ENCODE measurements at regions not wholly inside any gene's neighbourhood (a gene's known extent, or its start where the extent isn't known, plus 50 kb on each side); places are given as distances from the start of the nearest gene placed in this dataset.

DNA sequence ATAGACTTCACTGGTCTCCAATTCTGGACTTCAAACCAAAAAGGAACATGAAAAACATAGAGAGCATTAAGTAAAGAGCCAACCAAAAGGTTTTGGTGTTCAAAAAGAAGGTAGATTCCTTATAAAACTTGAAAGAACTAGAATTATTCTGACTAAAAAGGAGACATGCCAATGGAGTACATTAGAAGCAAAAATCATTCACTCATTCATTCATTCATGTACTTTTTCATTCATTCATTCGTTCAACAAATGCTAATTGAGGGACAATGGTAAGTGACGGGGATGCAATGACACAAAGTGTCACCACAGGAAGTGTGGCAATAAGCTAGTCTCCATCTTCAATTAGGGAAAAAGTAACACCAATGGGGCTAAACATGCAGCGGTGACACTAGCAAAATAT, 181.0 kb upstream of the ATP11B start:
- DNase-seq (ENCODE audit: low spot score): no peak
- TF ChIP-seq, protein P1, sequence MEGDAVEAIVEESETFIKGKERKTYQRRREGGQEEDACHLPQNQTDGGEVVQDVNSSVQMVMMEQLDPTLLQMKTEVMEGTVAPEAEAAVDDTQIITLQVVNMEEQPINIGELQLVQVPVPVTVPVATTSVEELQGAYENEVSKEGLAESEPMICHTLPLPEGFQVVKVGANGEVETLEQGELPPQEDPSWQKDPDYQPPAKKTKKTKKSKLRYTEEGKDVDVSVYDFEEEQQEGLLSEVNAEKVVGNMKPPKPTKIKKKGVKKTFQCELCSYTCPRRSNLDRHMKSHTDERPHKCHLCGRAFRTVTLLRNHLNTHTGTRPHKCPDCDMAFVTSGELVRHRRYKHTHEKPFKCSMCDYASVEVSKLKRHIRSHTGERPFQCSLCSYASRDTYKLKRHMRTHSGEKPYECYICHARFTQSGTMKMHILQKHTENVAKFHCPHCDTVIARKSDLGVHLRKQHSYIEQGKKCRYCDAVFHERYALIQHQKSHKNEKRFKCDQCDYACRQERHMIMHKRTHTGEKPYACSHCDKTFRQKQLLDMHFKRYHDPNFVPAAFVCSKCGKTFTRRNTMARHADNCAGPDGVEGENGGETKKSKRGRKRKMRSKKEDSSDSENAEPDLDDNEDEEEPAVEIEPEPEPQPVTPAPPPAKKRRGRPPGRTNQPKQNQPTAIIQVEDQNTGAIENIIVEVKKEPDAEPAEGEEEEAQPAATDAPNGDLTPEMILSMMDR (IDR thresholded peaks at IDR 0.05; ENCODE audit: borderline replicate concordance, control extremely low read depth, extremely low read depth, insufficient read depth, missing control alignments): no peak
- in situ Hi-C loops (cut with MboI; ENCODE audit: low sequenced_read_pairs, unreplicated experiment): no loop called here

GRCh38 chr3:182617500-182617899, 175.8 kb upstream of the ATP11B start:
- in situ Hi-C loops (cut with MboI; ENCODE audit: low sequenced_read_pairs, unreplicated experiment): no loop called here
- TF ChIP-seq, protein P1 (IDR thresholded peaks at IDR 0.05; ENCODE audit: borderline replicate concordance, control extremely low read depth, extremely low read depth, insufficient read depth, missing control alignments): no peak
- DNase-seq (ENCODE audit: low spot score): no peak

GRCh38 chr3:182618085-182618732, 175.1 kb upstream of the ATP11B start:
- TF ChIP-seq, protein P1 (IDR thresholded peaks at IDR 0.05; ENCODE audit: borderline replicate concordance, control extremely low read depth, extremely low read depth, insufficient read depth, missing control alignments): peak; percentile 44
- in situ Hi-C loops (cut with MboI; ENCODE audit: low sequenced_read_pairs, unreplicated experiment): no loop called here
- no peak for DNase-seq (ENCODE audit: low spot score)

GRCh38 chr3:182618981-182619591, 174.2 kb upstream of the ATP11B start:
- DNase-seq (ENCODE audit: low spot score): no peak
- in situ Hi-C loops (cut with MboI; ENCODE audit: low sequenced_read_pairs, unreplicated experiment): no loop called here
- TF ChIP-seq, protein P1 (IDR thresholded peaks at IDR 0.05; ENCODE audit: borderline replicate concordance, control extremely low read depth, extremely low read depth, insufficient read depth, missing control alignments): no peak

GRCh38 chr3:182620723-182621434, 172.4 kb upstream of the ATP11B start:
- in situ Hi-C loops (cut with MboI; ENCODE audit: low sequenced_read_pairs, unreplicated experiment): no loop called here
- TF ChIP-seq, protein P1 (IDR thresholded peaks at IDR 0.05; ENCODE audit: borderline replicate concordance, control extremely low read depth, extremely low read depth, insufficient read depth, missing control alignments): no peak
- DNase-seq (ENCODE audit: low spot score): no peak

DNA sequence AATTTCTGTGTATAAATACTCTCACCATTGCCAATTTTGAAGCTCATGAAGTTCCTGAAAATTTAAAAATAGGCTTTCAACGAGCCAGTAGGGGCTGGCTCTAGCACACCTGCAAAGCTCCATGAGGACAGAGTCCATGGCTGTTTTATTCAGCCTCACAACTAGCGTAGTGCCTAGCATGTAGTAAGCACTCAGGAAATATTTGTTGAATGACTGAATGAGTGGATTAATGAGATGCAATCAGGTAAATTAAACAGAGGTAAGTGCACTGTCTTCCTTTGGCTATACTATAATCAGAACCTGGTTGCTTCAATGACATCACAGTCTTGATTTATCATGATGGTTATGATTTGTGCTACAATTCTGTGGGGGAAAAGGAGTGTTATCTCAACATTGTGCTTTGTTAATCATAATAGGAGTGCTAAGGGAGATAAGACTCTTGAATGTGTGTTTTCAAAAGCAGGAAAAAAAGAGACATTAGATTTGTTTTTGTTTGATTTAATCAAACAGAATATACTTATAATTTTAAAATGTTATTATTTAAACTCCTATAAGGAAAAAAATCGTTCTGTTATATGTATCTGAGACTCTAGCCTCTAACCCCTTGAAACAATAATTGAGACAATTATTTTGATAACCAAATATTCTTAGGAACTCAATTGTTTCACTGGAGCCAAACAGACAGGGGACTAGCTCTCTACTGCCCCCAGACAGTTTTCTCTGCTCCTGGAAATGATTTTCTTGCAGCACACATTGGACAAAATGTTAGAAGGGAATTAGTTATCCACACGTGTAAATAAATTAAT, 171.7 kb upstream of the ATP11B start:
- TF ChIP-seq, protein P1 (IDR thresholded peaks at IDR 0.05; ENCODE audit: borderline replicate concordance, control extremely low read depth, extremely low read depth, insufficient read depth, missing control alignments): no peak
- no peak for DNase-seq (ENCODE audit: low spot score)
- in situ Hi-C loops (cut with MboI; ENCODE audit: low sequenced_read_pairs, unreplicated experiment): no loop called here
